ENCODE measurements at regions not wholly inside any gene's neighbourhood (a gene's known extent, or its start where the extent isn't known, plus 50 kb on each side); places are given as distances from the start of the nearest gene placed in this dataset.
A peak's percentile ranks its signal among the peaks of the same experiment; 100 is the strongest.

DNA sequence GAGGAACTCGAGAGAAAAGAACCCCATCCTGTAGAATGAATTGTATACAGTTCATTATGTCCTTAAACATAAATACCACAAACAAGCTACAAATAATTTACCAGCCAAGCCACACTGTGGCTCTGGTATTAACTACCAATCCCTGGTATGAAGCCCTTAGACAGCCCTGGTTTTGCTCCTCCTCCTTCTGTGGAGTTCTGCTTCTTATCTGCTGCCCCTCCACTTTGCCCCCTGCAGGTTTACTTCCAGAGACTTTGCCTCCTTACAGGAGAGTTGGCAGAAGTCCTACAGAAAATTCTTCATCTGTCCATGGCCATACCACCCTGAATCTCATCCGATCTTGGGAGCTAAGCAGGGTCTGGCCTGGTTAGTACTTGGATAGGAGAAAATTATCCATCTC is 219.8 kb downstream of the ACTL7B start:
- no peaks in the 10 kb centered on the region for H3K9me3 ChIP-seq
- TF ChIP-seq CTCF (IDR thresholded peaks at IDR 0.05): no peak
- 63 to 68% (median 68%) methylated on average over 2 of the region's 2 CpGs for WGBS, 3 donors
- ATAC-seq: no peak
- no peak overlapping the region for H3K4me3 ChIP-seq
- no peaks in the 10 kb centered on the region for H3K4me1 ChIP-seq
- H3K27ac ChIP-seq: no peak overlapping the region
- DNase-seq: no peak
- intact Hi-C loops (cut with DNase I): no loop called here
- H3K27me3 ChIP-seq (ENCODE audit: insufficient read depth in 3 of 3, low read length in 2 of 3): no peaks in the 10 kb centered on the region
- no peaks in the 10 kb centered on the region for H3K36me3 ChIP-seq (ENCODE audit: insufficient read depth in 1 of 2, low read depth in 1 of 2)

- H3K9me3 ChIP-seq: no peaks in the 10 kb centered on the region
- H3K27ac ChIP-seq: no peak overlapping the region
- no peaks in the 10 kb centered on the region for H3K4me1 ChIP-seq
- no peak overlapping the region for H3K4me3 ChIP-seq
- ATAC-seq (no peak), DNase-seq (no peak)
- H3K36me3 ChIP-seq (ENCODE audit: insufficient read depth in 1 of 2, low read depth in 1 of 2): no peaks in the 10 kb centered on the region
- 75 to 80% (median 78%) methylated on average over 11 of the region's 11 CpGs for WGBS, 3 donors
- intact Hi-C loops (cut with DNase I): no loop called here
- TF ChIP-seq CTCF (IDR thresholded peaks at IDR 0.05): no peak
- H3K27me3 ChIP-seq (ENCODE audit: insufficient read depth in 3 of 3, low read length in 2 of 3): no peaks in the 10 kb centered on the region
These were observed 220.9 kb downstream of the ACTL7B start for GRCh38 chr9:108634672-108635462.

- no peak for TF ChIP-seq CTCF (IDR thresholded peaks at IDR 0.05)
- intact Hi-C loops (cut with DNase I): no loop called here
- ATAC-seq (peak in 3 of 4 donors; percentile 43 to 59 (median 49)), DNase-seq (no peak)
- WGBS, 3 donors: 23 to 31% (median 30%) methylated on average over 5 of the region's 5 CpGs
- Histone ChIP-seq H3K4me3 (no peak overlapping the region), H3K9me3 (no peaks in the 10 kb centered on the region), H3K27me3 (ENCODE audit: insufficient read depth in 3 of 3, low read length in 2 of 3) (no peaks in the 10 kb centered on the region), H3K4me1 (no peaks in the 10 kb centered on the region), H3K36me3 (ENCODE audit: insufficient read depth in 1 of 2, low read depth in 1 of 2) (no peaks in the 10 kb centered on the region), H3K27ac (no peak overlapping the region)
These were observed 221.6 kb downstream of the ACTL7B start for GRCh38 chr9:108634204-108634603.

GRCh38 chr9:108631496-108632285 is 224.1 kb downstream of the ACTL7B start:
- no peak for TF ChIP-seq CTCF (IDR thresholded peaks at IDR 0.05)
- Histone ChIP-seq H3K9me3 (no peaks in the 10 kb centered on the region), H3K27me3 (ENCODE audit: insufficient read depth in 3 of 3, low read length in 2 of 3) (no peaks in the 10 kb centered on the region), H3K36me3 (ENCODE audit: insufficient read depth in 1 of 2, low read depth in 1 of 2) (no peaks in the 10 kb centered on the region), H3K4me1 (no peaks in the 10 kb centered on the region), H3K27ac (no peak overlapping the region), H3K4me3 (no peak overlapping the region)
- 74 to 82% (median 76%) methylated on average over 3 of the region's 3 CpGs for WGBS, 3 donors
- ATAC-seq (no peak), DNase-seq (no peak)
- intact Hi-C loops (cut with DNase I): no loop called here
